ENCODE measurements at regions not wholly inside any gene's neighbourhood (a gene's known extent, or its start where the extent isn't known, plus 50 kb on each side); places are given as distances from the start of the nearest gene placed in this dataset.
A peak's percentile ranks its signal among the peaks of the same experiment; 100 is the strongest.

- intact Hi-C loops (cut with DNase I): loop anchor here (10.0 kb wide), 1 partner anchor 565 kb away; no protein-coding TSS in a partner anchor
- ATAC-seq (ENCODE audit: poor library complexity): peak; percentile 19
- no peak for DNase-seq
Observed at GRCh38 chr4:23369331-23369730, 520.5 kb downstream of the PPARGC1A start.

- intact Hi-C loops (cut with DNase I): loop anchor here (10.0 kb wide), 1 partner anchor 567 kb away; no protein-coding TSS in a partner anchor
- ATAC-seq (ENCODE audit: poor library complexity): peak; percentile 89
- no peak for DNase-seq
Observed at GRCh38 chr4:23368081-23368697, 521.7 kb downstream of the PPARGC1A start.

GRCh38 chr4:23366557-23366906 lies 523.3 kb downstream of the PPARGC1A start:
- intact Hi-C loops (cut with DNase I): loop anchor here (10.0 kb wide), 1 partner anchor 568 kb away; no protein-coding TSS in a partner anchor
- ATAC-seq (ENCODE audit: poor library complexity) (no peak), DNase-seq (no peak)

- intact Hi-C loops (cut with DNase I): loop anchor here (10.0 kb wide), 1 partner anchor 569 kb away; no protein-coding TSS in a partner anchor
- ATAC-seq (ENCODE audit: poor library complexity) (no peak), DNase-seq (no peak)
Observed at GRCh38 chr4:23365871-23366556, 523.8 kb downstream of the PPARGC1A start.

- intact Hi-C loops (cut with DNase I): loop anchor here (10.0 kb wide), 1 partner anchor 570 kb away; no protein-coding TSS in a partner anchor
- DNase-seq (no peak), ATAC-seq (ENCODE audit: poor library complexity) (no peak)
Observed at GRCh38 chr4:23365086-23365485, 524.8 kb downstream of the PPARGC1A start.

- no peak for DNase-seq
- no peak for ATAC-seq (ENCODE audit: poor library complexity)
- intact Hi-C loops (cut with DNase I): loop anchor here (10.0 kb wide), 1 partner anchor 571 kb away; no protein-coding TSS in a partner anchor
Observed at GRCh38 chr4:23364167-23364566, 525.7 kb downstream of the PPARGC1A start.

- ATAC-seq (ENCODE audit: poor library complexity): no peak
- intact Hi-C loops (cut with DNase I): loop anchor here (10.0 kb wide), 1 partner anchor 573 kb away; no protein-coding TSS in a partner anchor
- DNase-seq: no peak
Observed at GRCh38 chr4:23361453-23361852, 528.4 kb downstream of the PPARGC1A start.

- no peak for ATAC-seq (ENCODE audit: poor library complexity)
- intact Hi-C loops (cut with DNase I): loop anchor here (10.0 kb wide), 1 partner anchor 574 kb away; no protein-coding TSS in a partner anchor
- DNase-seq: no peak
Observed at GRCh38 chr4:23360718-23361117, 529.1 kb downstream of the PPARGC1A start.

- DNase-seq (no peak), ATAC-seq (ENCODE audit: poor library complexity) (no peak)
- intact Hi-C loops (cut with DNase I): no loop called here
Observed at GRCh38 chr4:23355258-23355657, 534.6 kb downstream of the PPARGC1A start.

- intact Hi-C loops (cut with DNase I): no loop called here
- ATAC-seq (ENCODE audit: poor library complexity): no peak
- no peak for DNase-seq
Observed at GRCh38 chr4:23353200-23353599, 536.6 kb downstream of the PPARGC1A start.

- DNase-seq (no peak), ATAC-seq (ENCODE audit: poor library complexity) (no peak)
- intact Hi-C loops (cut with DNase I): no loop called here
Observed at GRCh38 chr4:23348789-23349498, 540.9 kb downstream of the PPARGC1A start.

GRCh38 chr4:23337292-23337691 lies 552.6 kb downstream of the PPARGC1A start:
- intact Hi-C loops (cut with DNase I): no loop called here
- ATAC-seq (ENCODE audit: poor library complexity) (no peak), DNase-seq (no peak)

- peak; percentile 85 for ATAC-seq (ENCODE audit: poor library complexity)
- no peak for DNase-seq
- intact Hi-C loops (cut with DNase I): no loop called here
Observed at GRCh38 chr4:23333946-23334878, 555.6 kb downstream of the PPARGC1A start.

- intact Hi-C loops (cut with DNase I): no loop called here
Observed at GRCh38 chr4:23333556-23333945, 556.3 kb downstream of the PPARGC1A start.

GRCh38 chr4:23332313-23332712 lies 557.5 kb downstream of the PPARGC1A start:
- ATAC-seq (ENCODE audit: poor library complexity): no peak
- intact Hi-C loops (cut with DNase I): no loop called here
- DNase-seq: no peak

More at GRCh38 chr4:23333556-23333945, 556.3 kb downstream of the PPARGC1A start:
- DNase-seq (no peak), ATAC-seq (ENCODE audit: poor library complexity) (peak; percentile 79)

GRCh38 chr4:23327120-23327519 lies 562.7 kb downstream of the PPARGC1A start:
- DNase-seq (no peak), ATAC-seq (ENCODE audit: poor library complexity) (no peak)
- intact Hi-C loops (cut with DNase I): no loop called here

GRCh38 chr4:23324021-23324690 lies 565.7 kb downstream of the PPARGC1A start:
- intact Hi-C loops (cut with DNase I): no loop called here
- no peak for DNase-seq
- no peak for ATAC-seq (ENCODE audit: poor library complexity)

GRCh38 chr4:23323436-23323835 lies 566.4 kb downstream of the PPARGC1A start:
- intact Hi-C loops (cut with DNase I): no loop called here
- ATAC-seq (ENCODE audit: poor library complexity) (no peak), DNase-seq (no peak)

Data from Right ventricle myocardium superior (tissue), 1 donor.